GM06990 (cell line): ENCODE measurements at regions not wholly inside any gene's neighbourhood (a gene's known extent, or its start where the extent isn't known, plus 50 kb on each side); places are given as distances from the start of the nearest gene placed in this dataset.

Experiments used
- DNase-seq: peaks from one replicate; pipeline ENCODE4 v3.0.0-alpha.2; 2011; ENCODE audit not compliant: insufficient read length; ENCODE audit errors: extremely low read depth
- H3K27me3 ChIP-seq: replicated peaks from 2 replicates; pipeline ENCODE4 v1.6.0; 2011; ENCODE audit warnings: low read length; ENCODE audit not compliant: control insufficient read depth, insufficient read depth
- H3K36me3 ChIP-seq: 2 replicates; pipeline ENCODE4 v1.5.1; 2011; ENCODE audit warnings: low read length; ENCODE audit not compliant: control insufficient read depth, insufficient read depth
- H3K4me3 ChIP-seq: replicated peaks from 2 replicates; pipeline ENCODE4 v1.5.1; 2011; ENCODE audit warnings: low read depth, mild to moderate bottlenecking, control low read depth, low read length
- TF ChIP-seq, protein P1 (sequence below): IDR thresholded peaks from 2 replicates; pipeline ENCODE4 v1.5.1; 2011; ENCODE audit warnings: low read length, control low read depth, mild to moderate bottlenecking, inconsistent platforms; ENCODE audit not compliant: insufficient read depth, poor library complexity, severe bottlenecking

DNA sequence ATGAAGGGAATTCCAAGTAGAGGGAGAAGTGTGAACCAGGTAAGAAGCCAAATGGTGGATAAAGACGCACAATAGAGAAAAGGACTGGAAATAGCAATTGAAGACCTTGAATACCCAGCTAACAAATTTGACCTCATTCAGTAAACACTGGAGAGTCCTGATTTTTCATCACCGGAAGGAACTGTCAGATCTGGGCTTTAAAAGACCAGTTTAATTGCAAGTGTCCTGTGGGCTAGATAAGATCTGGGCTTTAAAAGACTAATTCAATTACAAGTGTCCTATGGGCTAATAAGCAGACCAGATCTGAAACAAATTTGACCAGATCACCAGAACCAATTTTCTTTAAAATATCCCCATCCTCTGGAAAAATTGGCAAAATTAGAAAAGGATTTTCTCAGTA is 380.0 kb downstream of the ACTL7B start:
- TF ChIP-seq, protein P1, sequence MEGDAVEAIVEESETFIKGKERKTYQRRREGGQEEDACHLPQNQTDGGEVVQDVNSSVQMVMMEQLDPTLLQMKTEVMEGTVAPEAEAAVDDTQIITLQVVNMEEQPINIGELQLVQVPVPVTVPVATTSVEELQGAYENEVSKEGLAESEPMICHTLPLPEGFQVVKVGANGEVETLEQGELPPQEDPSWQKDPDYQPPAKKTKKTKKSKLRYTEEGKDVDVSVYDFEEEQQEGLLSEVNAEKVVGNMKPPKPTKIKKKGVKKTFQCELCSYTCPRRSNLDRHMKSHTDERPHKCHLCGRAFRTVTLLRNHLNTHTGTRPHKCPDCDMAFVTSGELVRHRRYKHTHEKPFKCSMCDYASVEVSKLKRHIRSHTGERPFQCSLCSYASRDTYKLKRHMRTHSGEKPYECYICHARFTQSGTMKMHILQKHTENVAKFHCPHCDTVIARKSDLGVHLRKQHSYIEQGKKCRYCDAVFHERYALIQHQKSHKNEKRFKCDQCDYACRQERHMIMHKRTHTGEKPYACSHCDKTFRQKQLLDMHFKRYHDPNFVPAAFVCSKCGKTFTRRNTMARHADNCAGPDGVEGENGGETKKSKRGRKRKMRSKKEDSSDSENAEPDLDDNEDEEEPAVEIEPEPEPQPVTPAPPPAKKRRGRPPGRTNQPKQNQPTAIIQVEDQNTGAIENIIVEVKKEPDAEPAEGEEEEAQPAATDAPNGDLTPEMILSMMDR = no peak
- Histone ChIP-seq H3K4me3 (no peak overlapping the region), H3K36me3 (no peaks in the 10 kb centered on the region), H3K27me3 (no peaks in the 10 kb centered on the region; the same call in 1 of the 2 replicates)
- DNase-seq = no peak

DNA sequence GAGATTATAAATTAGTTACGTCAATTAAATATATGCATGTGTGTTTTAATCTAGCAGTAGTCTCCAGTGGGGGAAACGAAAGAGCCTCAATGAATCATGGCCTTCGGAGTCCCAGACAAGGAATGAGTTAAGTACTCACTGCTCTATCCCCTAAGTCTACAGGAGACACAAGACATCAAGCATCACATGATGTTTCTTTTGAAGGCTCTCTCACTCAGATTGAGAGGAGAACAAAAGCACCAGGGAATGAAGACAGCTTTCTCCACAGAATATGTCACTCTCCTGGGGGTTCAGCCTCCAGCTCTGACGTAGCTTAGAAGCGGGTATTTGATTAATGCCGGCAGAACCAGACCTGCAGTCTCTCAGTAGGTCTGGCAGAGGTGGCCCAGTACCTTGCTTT is 381.4 kb downstream of the ACTL7B start:
- no peaks in the 10 kb centered on the region for H3K36me3 ChIP-seq
- H3K27me3 ChIP-seq = no peaks in the 10 kb centered on the region; the same call in 1 of the 2 replicates
- no peak for DNase-seq
- TF ChIP-seq, protein P1 = no peak
- H3K4me3 ChIP-seq = no peak overlapping the region

DNA sequence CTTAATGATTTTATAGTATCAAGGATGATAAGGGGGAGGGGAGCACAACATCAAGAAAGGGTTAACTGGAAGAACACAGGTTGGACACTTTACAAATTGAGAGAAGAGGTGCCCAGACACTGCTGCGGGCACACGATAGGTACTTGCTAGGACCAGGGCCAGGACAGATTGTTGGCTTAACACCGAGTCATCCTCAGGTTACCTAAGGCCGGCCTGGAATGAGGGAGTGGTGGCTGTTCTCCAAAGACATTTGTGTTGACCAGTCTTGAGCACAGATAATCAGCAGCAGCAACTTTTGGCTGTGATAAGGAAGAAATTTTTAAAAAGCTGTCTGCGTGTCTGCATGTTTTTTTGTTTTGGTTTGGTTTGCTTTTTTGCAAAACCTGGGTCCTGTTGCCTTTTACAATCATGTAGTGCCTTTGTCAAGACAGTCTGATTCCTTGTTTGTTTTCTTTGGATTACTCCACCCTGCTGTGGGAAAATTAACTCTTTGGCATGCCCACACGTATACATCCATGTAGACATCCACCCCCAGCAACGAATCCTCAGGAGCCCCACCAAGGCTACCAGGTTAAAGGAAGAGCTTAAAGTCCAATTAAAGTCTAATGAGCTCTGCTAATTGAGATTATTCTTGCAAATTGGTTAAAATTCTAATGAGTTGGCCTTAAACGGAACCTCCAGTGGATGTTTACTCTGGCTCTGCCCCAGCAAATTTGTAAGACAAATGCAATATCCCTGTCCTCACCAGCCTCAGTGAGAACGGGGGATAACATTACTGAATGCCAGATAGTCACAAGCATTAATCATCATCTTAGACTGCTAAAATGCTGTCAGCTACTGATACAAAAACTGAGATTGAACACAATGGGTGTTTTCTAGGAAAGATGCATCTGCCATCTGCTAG is 382.3 kb downstream of the ACTL7B start:
- Histone ChIP-seq H3K36me3 (no peaks in the 10 kb centered on the region), H3K4me3 (no peak overlapping the region), H3K27me3 (no peaks in the 10 kb centered on the region; the same call in 1 of the 2 replicates)
- TF ChIP-seq, protein P1 = no peak
- DNase-seq = no peak

DNA sequence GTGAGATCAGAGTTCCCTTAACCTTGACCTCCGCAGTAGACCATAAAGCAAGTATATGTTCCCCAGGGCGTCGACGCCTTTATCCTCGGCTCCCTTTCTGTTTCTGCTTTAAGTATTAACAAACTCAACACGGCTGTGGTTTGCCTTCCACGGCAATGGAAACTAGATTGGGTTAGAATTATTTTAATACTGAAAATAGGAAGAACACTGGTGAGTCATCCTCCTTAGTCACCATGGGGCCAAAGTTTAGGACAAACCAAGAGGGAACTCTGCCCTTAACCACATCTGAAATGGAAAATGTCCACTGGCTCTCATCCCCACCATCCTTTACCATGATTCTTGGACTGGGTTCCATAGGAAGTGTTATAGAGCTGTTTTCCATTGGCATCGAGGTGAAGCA is 386.1 kb downstream of the ACTL7B start:
- TF ChIP-seq, protein P1 = no peak
- Histone ChIP-seq H3K27me3 (no peaks in the 10 kb centered on the region; the same call in 1 of the 2 replicates), H3K36me3 (no peaks in the 10 kb centered on the region), H3K4me3 (no peak overlapping the region)
- DNase-seq = no peak

DNA sequence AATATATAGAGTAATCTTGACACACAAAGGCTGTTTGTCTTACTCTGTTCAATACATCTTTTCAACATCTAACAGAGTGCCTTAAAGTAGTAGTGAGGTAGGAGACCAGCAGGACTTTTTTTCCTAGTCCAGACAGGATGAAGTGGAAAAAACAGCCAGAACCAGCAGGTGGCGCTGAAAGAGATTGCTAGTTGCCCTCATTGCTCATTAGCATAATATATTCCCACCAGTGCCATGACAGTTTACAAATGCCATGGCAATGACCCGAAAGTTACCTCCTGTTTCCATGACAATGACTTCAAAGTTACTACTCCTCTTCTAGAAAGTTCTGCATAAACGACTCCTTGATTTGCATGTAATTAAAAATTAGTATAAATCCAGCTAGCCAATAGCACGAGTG is 387.4 kb downstream of the ACTL7B start:
- no peaks in the 10 kb centered on the region; the same call in 1 of the 2 replicates for H3K27me3 ChIP-seq
- no peak for DNase-seq
- TF ChIP-seq, protein P1 = peak; percentile 65
- no peaks in the 10 kb centered on the region for H3K36me3 ChIP-seq
- H3K4me3 ChIP-seq = no peak overlapping the region
